ENCODE measurements at regions not wholly inside any gene's neighbourhood (a gene's known extent, or its start where the extent isn't known, plus 50 kb on each side); places are given as distances from the start of the nearest gene placed in this dataset.
A peak's percentile ranks its signal among the peaks of the same experiment; 100 is the strongest.

GRCh38 chr10:36761121-36761520 lies 364.3 kb upstream of the ANKRD30A start:
- no peaks in the 10 kb centered on the region for H3K27me3 ChIP-seq (ENCODE audit: control insufficient read depth, insufficient read depth, low read length)
- no peak overlapping the region for H3K27ac ChIP-seq (ENCODE audit: insufficient read depth, low read length)
- peaks cover 2% of the 10 kb centered on the region for H3K4me1 ChIP-seq (ENCODE audit: control insufficient read depth, extremely low read depth, insufficient read depth, low read length)
- TF ChIP-seq CTCF (conservative IDR thresholded peaks at IDR 0.05 in 1 of 2, IDR thresholded peaks at IDR 0.05 in 1 of 2; ENCODE audit: low read depth in 1 of 2, low read length in 2 of 2) = no peak
- TF ChIP-seq EZH2 (IDR thresholded peaks at IDR 0.05; ENCODE audit: low read length, missing control alignments) = no peak
- no peak overlapping the region for H3K4me2 ChIP-seq (ENCODE audit: extremely low read depth, insufficient read depth, low read length)
- peak in 1 of 2 donors; percentile 44 for DNase-seq (ENCODE audit: low read depth in 2 of 2)
- H3K9ac ChIP-seq (ENCODE audit: insufficient read depth, low read length) = no peak overlapping the region
- no peaks in the 10 kb centered on the region for H4K20me1 ChIP-seq (ENCODE audit: control insufficient read depth, extremely low read depth, insufficient read depth, low read length)
- H3K4me3 ChIP-seq (replicated peaks in 1 of 4; ENCODE audit: control extremely low read depth in 1 of 4, insufficient read depth in 1 of 4, low read depth in 3 of 4, low read length in 4 of 4) = no peak overlapping the region
- no peaks in the 10 kb centered on the region for H3K36me3 ChIP-seq (ENCODE audit: control insufficient read depth, insufficient read depth, low read length)
- H2AFZ ChIP-seq (ENCODE audit: low read length) = no peak overlapping the region
- no peaks in the 10 kb centered on the region for H3K9me3 ChIP-seq (ENCODE audit: control insufficient read depth, insufficient read depth, low read depth, low read length)
- H3K79me2 ChIP-seq (ENCODE audit: control insufficient read depth, insufficient read depth, low read length) = no peaks in the 10 kb centered on the region

- H3K4me2 ChIP-seq (ENCODE audit: extremely low read depth, insufficient read depth, low read length) = peak overlapping the region; percentile 70
- TF ChIP-seq EZH2 (IDR thresholded peaks at IDR 0.05; ENCODE audit: low read length, missing control alignments) (no peak), CTCF (conservative IDR thresholded peaks at IDR 0.05 in 1 of 2, IDR thresholded peaks at IDR 0.05 in 1 of 2; ENCODE audit: low read depth in 1 of 2, low read length in 2 of 2) (no peak)
- no peak overlapping the region for H3K4me3 ChIP-seq (replicated peaks in 1 of 4; ENCODE audit: control extremely low read depth in 1 of 4, insufficient read depth in 1 of 4, low read depth in 3 of 4, low read length in 4 of 4)
These were observed 366.1 kb upstream of the ANKRD30A start for GRCh38 chr10:36759141-36759805.

GRCh38 chr10:36748128-36748871 lies 377.1 kb upstream of the ANKRD30A start:
- Histone ChIP-seq H3K27me3 (ENCODE audit: control insufficient read depth, insufficient read depth, low read length) (no peaks in the 10 kb centered on the region), H3K27ac (ENCODE audit: insufficient read depth, low read length) (no peak overlapping the region), H3K79me2 (ENCODE audit: control insufficient read depth, insufficient read depth, low read length) (no peaks in the 10 kb centered on the region), H3K4me2 (ENCODE audit: extremely low read depth, insufficient read depth, low read length) (no peak overlapping the region), H3K9ac (ENCODE audit: insufficient read depth, low read length) (no peak overlapping the region), H4K20me1 (ENCODE audit: control insufficient read depth, extremely low read depth, insufficient read depth, low read length) (no peaks in the 10 kb centered on the region), H3K4me1 (ENCODE audit: control insufficient read depth, extremely low read depth, insufficient read depth, low read length) (no peaks in the 10 kb centered on the region), H3K9me3 (ENCODE audit: control insufficient read depth, insufficient read depth, low read depth, low read length) (no peaks in the 10 kb centered on the region), H3K4me3 (replicated peaks in 1 of 4; ENCODE audit: control extremely low read depth in 1 of 4, insufficient read depth in 1 of 4, low read depth in 3 of 4, low read length in 4 of 4) (no peak overlapping the region), H3K36me3 (ENCODE audit: control insufficient read depth, insufficient read depth, low read length) (no peaks in the 10 kb centered on the region), H2AFZ (ENCODE audit: low read length) (no peak overlapping the region)
- DNase-seq (ENCODE audit: low read depth in 2 of 2) = no peak
- no peak for TF ChIP-seq EZH2 (IDR thresholded peaks at IDR 0.05; ENCODE audit: low read length, missing control alignments)
- TF ChIP-seq CTCF (conservative IDR thresholded peaks at IDR 0.05 in 1 of 2, IDR thresholded peaks at IDR 0.05 in 1 of 2; ENCODE audit: low read depth in 1 of 2, low read length in 2 of 2) = no peak

More at GRCh38 chr10:36759141-36759805, 366.1 kb upstream of the ANKRD30A start:
- H3K36me3 ChIP-seq (ENCODE audit: control insufficient read depth, insufficient read depth, low read length) = no peaks in the 10 kb centered on the region
- H4K20me1 ChIP-seq (ENCODE audit: control insufficient read depth, extremely low read depth, insufficient read depth, low read length) = no peaks in the 10 kb centered on the region
- H3K9ac ChIP-seq (ENCODE audit: insufficient read depth, low read length) = no peak overlapping the region
- no peak overlapping the region for H3K27ac ChIP-seq (ENCODE audit: insufficient read depth, low read length)
- no peaks in the 10 kb centered on the region for H3K27me3 ChIP-seq (ENCODE audit: control insufficient read depth, insufficient read depth, low read length)
- peak; percentile 77 to 83 for DNase-seq (ENCODE audit: low read depth in 2 of 2)
- peaks cover 2% of the 10 kb centered on the region for H3K4me1 ChIP-seq (ENCODE audit: control insufficient read depth, extremely low read depth, insufficient read depth, low read length)
- H3K79me2 ChIP-seq (ENCODE audit: control insufficient read depth, insufficient read depth, low read length) = no peaks in the 10 kb centered on the region
- no peaks in the 10 kb centered on the region for H3K9me3 ChIP-seq (ENCODE audit: control insufficient read depth, insufficient read depth, low read depth, low read length)
- no peak overlapping the region for H2AFZ ChIP-seq (ENCODE audit: low read length)

Data from fibroblast of lung (primary cell).